ENCODE measurements at regions not wholly inside any gene's neighbourhood (a gene's known extent, or its start where the extent isn't known, plus 50 kb on each side); places are given as distances from the start of the nearest gene placed in this dataset.
A peak's percentile ranks its signal among the peaks of the same experiment; 100 is the strongest.
"Not testable (repeated sequence)": the region's sequence is repeated elsewhere in the genome, so short reads cannot be mapped to it uniquely, and the experiment has no call there.

DNA sequence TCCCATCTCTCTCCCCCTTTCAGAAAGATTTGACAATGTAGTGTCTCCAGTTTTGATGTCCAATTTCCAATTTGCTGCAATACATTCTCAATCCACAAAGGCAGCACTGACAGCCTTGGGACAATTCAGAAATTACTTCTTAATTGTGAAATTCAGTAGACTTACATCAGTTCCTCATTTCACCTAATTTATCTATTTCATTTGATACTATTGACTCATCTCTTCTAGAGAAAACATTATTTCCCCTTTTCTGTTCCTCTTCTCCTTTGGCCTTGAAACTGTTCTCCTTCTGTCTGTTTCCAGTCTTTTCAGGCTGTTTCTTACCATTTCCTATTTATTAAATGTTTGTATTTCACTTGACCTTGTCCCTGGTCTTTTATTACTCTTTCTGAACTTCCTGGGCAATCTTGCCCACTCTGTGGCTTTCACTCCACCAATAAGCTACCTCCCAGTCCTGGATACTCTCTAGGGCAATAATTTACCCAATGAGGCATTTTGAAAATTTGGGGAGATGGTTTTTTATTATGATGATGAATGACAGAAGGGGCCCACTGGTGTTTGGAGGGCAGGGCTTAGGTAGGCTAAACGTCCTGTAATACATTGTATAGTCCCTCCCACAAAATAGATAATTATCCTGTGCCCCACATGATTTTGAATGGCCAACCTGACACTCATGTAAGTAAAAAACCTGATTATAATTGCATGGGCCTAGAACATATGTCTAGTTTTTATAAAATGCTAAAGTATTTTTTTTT, 498.0 kb upstream of the BOD1L1 start:
- DNase-seq = no peak

DNA sequence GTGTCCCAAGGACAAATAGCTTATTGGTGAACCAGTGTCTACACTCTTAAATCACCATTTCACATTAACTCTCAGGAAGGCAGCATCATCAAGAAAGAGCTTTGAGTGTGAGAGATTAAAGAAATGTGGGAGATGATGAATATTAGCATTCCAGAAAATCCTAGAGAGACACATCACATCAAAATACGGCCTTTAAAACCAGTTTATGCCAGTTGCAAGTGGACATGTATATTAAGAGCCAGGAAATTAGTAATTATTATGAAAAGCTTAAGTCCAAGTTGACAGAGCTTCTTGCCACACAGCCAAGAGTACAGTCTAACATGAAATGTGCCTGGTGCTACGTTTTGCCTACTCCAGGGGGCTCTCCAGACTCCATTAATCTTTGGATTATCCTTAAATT, 503.0 kb upstream of the BOD1L1 start:
- DNase-seq = no peak

DNA sequence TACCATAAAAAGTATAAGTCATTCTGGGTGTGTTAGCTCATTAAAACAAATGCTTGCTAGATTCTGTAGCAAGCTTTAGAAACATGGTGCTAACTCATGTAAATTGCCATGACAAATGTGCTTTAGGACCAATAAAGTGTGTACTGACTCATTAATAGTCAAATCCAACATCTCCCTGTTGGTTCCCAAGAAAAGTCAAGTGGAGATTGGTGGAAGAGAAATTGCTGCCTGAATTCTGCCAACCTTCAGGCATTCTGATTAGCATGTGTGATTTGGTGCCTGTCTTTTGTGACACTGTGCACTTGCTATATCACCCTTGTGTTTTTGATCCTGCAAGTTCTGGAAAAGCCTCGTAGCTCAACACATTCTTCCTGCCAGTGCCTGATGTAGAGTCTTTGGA, 503.8 kb upstream of the BOD1L1 start:
- DNase-seq = no peak

DNA sequence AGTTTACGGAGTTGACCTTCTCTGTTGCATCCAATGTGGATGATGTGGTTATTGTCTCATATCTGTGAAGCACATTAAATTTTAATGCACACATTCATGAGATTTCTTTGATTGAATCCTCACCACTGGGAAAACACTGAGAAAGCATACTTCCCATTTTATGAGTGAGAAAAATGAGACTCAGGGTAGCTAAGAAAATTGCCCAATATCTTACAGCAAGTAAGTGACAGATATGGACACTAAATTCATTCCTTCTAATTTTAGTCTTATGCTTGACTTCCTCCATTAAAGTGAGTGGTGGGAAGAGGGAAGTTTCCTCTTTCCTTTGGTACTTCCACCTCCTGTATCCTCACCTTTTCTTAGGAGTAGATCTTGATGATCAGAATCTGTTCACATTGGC, 504.8 kb upstream of the BOD1L1 start:
- no peak for DNase-seq

DNA sequence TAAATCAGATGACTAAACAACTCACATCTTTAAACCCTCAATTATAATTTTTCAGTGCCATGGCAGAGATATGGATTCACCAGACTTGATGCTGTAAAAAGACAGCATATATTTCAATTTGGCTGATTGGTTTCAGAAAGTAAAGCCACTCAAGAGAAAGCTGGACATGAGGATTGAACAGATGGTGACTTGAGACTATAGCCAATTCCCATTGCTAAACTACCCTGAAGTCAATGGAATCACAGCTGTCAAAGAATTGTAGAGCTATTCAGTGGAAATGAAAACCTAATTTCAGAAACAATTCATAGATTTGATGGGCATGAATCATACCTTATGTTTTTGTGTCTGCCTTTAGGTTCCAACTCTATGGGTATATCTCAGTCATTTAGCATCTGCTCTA, 510.6 kb upstream of the BOD1L1 start:
- DNase-seq = peak in 1 of 2 experiments; percentile 75

DNA sequence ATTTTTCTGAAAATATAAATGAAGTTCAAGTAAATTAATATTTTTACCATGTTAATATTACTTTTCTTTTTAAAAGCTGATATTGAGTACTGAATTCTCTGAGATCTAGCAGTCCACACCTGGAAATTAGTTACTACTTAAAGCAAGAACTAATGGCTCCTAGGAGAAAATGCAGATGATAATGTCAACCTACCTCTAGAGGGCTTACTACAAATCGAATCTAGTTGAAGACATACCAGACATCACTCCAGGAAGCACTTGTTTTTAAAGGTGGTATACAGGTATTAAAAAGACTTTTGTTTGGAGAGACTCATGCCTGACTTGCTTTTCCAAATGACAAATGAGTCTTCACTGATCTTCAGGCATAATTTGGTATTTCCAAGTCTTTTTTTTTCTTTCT, 516.4 kb upstream of the BOD1L1 start:
- DNase-seq = no peak

DNA sequence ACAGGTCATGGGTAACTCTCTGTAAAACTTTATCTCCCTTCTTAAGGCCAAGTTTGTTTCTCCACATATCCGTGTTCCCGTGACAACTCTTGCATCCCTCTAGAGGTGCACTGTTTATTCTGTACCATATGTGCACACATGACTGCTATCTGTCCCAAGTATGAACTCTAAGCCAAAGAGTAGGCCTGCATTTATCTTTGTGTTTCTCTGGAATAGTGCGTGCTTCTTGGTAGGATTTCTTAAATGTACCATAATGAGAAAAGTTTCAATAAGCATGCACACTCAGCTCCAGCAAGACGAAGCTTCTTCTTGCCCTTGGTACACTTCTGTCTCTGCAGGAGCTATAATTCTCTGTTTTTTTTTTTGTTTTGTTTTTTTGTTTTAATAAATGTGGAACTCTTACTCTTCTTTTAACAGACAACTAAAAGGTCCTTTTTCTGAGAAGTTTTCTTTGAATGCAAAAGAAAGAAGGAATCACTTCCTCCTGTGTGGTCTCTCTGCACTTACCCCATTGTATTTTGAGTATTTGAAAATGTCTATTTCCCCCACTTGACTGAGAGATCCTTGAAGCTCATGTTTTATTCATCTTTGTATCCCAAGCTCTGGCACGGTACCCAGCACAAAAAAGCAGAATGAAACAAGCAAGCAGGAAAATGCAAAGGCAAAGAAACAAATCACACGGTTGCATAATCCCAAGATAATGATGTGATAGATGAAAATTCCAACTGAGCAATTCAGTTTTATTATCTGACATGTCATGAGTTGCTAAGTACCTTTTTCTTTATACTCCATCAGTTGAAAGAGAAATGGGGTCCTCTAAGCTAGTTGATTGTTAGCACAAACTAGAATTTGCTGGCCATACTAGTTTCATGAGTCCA, 521.9 kb upstream of the BOD1L1 start:
- DNase-seq = no peak

DNA sequence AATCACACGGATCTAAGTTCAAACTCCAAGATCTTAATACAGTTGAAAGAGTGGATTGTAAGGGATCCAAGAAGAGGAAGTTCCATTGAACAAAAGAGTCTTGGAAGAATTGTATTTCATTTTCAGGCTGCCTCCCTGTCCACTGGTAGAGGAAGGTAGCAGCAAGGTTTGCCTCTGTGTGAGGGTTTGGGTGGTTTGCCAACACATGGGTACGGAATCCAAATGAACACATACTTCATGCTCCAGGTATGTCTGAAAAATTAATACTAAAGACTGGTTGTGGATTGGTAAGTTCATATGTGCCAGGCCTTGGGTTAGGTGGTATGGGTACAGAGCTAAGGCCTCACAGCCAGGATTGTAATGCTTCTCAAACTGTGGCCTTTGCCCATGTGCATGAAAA, 523.6 kb upstream of the BOD1L1 start:
- no peak for DNase-seq

DNA sequence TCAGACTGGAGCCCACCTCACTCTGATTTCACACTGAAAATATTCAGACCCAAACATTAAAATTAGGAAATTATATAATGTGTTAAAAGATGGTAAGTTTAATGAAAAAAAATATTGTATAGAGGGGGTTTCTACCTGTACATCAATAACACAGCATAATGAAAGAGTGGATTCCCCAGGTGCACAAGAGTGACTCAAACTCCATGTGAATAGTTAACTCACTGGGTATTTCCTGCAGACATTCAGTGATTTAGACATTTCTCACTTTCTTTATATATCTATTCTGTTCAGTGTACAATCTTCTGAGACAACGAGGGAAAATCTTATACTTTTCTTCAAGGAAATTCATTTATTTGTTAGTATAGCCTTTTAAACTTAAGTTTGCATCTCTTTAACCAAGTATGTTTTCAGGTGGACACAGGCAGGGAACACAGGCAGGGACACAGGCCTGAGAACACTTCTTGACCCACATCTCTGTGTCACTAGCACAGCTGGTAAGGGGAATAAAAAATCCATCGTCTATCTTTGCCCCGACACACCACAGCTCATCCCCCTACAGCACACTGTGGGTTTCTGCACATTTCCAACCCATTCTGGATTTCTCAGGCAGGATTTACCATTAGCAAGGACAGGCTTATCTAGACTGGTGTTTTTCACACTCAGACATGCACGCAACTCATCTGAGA, 525.5 kb upstream of the BOD1L1 start:
- DNase-seq = no peak

DNA sequence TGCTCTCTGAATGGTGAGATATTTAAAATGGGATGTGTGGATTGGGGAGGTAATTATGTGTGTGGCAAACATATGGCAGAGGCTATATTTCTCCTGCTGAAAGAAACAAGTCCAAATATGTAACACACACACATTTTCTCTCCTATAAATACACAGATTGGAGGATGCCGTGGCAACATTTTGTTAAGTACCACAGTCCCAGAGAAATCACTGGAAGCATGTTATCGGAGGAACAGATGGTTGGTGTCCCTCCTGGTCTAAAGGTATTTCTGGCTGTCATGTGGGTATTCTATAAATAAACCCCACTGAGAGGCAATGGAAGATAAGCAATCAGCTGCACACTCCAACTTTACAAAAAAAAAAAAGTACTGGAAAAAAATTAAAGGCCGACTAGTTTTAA, 528.3 kb upstream of the BOD1L1 start:
- no peak for DNase-seq

DNA sequence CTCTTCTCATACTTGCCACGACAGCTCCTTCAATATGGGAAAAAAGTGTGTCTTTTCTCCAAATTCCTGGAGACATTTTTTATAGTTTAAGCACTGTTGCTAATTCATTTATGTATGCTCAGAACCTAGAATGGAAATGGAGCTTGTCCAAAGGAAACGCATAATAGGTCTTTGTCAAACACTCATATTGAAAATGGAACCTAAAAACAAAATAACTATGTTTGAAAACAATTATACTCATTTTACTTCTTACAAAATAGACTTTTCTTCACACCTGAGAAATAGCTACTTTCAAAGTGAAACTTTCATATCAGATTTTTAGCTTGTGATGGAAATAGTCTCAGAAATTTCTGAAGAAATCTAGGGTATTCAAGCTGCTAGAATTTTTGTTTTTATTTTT, 529.7 kb upstream of the BOD1L1 start:
- DNase-seq = no peak

DNA sequence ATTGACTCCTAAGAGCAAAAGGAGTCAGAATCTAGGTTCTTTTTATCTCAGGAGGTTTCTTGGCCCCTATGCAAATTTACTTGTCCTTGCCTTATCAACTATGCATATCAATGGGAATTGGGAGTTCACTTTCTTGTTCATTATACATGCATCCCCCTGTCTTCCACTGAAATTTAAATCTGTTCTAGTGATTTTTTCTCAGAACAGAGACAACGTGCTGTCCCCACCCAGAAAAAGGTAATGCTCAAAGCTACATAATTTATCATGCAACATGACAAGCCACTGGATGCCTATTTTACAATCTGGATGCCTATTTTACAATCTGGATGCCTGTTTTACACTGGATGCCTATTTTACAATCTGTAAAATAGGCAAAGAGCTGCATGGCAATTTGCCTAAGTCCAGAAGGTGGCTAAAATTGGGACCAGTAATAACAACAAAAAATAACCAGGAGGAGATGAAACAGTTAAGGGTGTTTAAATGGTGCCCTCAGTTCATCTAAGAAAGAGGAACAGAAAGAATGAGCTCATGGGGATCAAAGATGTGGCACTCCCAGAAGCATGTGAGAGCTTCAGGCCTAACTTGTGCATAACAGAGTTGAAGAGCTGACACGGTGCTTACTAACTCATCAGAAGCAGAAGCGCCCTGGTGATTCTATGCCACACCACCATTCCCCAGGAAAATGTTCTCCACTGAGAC, 537.8 kb upstream of the BOD1L1 start:
- DNase-seq = no peak

DNA sequence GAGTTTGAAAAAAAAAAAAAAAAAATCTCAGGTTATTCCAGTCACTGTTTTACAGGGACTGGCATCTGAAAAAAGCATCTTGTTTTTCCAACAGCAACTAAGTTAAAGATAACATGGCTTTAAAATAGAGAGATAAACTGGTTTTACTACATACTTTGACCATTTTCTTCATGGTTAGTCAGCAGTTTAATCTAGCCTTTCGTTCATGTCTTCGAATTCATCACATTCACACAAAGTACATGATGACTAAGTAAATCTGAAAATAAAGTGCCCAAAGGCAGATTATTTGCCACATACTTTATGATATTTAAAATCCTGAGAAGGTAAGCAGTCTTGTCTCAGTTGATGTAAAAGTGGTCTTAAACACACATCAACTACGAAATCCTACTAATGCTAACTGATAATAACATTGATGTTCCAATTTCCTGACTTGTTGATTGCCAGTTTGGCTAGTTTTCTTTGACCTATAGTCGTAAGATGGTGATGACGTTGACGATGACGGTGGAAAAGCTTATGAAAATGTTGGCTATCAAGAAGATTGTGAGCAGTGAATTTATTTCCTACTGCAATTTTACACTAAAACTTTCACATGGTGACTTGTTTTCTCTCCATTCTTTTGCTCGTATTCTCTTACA, 540.5 kb upstream of the BOD1L1 start:
- DNase-seq = no peak

DNA sequence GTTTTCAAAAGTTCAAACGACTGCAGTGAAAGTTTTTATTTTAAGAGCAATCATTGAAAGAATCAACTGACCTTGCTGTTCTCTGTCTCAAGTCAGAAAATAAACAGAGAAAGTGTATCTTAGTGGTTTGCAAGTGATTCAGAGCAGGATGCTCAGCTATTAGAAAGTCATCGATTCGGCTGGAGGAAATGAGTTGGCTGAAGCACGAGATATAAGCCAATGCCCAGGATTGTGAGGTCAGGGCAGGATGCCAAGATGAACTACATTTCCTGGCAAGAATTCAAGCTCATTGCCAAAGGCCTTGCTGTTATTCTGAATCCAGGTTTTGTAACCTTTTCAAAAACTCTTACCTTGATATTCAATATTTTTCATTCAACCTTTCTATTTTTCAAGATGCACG, 541.4 kb upstream of the BOD1L1 start:
- DNase-seq = peak; percentile 34 to 77

DNA sequence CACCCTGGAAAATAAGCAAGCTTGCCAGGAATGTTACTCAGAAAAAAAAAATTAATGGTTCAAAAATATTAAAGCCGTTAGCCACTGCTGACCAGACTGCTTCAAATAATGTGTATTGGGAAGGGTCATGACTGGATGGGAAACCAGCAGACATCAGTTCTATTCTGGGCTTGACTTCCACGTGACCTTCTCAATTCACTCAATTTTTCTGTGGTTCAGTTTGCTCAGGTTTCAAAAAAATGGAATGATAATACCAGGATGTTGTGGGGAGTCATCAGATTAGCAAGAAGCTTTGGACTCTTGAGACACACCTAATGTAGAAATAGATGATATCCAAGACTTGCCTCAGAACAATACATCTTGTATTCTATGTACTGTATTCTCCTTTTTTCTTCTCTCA, 541.9 kb upstream of the BOD1L1 start:
- no peak for DNase-seq

DNA sequence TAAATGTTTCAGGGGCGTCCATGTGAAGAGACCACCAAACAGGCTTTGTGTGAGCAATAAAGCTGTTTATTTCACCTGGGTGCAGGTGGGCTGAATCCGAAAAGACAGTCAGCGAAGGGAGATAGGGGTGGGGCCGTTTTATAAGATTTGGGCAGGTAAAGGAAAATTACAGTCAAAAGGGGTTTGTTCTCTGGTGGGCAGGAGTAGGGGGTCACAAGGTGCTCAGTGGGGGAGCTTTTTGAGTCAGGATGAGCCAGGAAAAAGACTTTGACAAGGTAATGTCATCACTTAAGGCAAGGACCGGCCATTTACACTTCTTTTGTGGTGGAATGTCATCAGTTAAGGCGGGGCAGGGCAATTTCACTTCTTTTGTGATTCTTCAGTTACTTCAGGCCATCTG, 542.4 kb upstream of the BOD1L1 start:
- not testable (repeated sequence) for DNase-seq

DNA sequence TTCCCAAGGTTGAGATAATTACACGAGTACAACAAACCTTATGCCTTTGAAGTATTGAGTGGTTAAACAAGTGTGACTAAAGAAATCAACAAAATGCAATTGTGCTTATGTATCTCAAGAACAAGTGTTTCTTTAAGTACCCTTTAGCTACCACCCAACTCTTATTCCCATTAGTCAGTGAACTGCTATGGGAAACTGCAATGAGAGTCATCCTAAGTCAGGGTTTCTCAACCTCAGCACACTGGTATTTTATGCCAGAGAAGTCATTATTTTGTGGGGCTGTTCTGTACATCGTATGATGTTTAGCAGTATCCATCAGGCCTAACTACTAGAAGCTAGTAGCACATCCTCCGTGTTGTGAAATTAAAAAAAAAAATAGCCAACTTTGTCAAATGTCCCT, 549.1 kb upstream of the BOD1L1 start:
- no peak for DNase-seq

DNA sequence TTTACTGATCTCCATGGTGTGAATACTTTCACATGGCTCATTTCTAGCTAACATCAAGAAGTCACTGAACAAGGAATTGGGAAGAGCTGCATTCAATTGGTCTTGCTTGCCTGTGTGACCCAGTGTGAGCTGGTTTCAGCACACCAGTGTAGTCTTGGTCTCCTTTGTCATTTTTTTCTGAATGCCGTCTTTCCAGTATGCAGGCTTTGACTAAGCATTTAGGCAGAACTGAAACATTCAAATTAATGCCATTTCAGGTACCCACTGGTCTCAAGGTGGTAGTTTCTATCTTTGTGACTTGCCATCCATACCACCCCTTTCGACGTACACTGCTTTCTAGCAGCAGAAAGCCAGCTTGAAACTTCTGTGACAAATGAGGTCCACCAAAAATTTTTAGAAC, 550.5 kb upstream of the BOD1L1 start:
- no peak for DNase-seq

DNA sequence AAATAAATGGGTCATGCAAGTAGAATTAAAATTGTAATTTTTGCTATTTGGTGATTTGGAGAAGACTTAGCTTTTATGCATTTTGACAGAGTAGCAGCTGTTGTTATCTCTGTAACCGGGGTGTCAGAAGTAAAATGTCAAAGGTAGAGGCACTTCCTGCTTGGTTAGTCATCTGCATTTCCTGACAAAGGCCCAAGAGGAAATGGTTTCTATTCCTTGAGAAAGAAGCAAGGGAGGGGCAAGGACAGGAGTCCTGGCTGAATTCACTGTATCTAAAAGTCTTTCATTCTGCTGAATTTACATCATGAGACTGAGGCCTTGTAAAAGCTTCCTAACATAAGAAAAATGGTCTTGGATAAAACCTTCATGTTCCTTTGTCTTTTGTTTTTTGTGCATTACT, 550.9 kb upstream of the BOD1L1 start:
- DNase-seq = no peak

DNA sequence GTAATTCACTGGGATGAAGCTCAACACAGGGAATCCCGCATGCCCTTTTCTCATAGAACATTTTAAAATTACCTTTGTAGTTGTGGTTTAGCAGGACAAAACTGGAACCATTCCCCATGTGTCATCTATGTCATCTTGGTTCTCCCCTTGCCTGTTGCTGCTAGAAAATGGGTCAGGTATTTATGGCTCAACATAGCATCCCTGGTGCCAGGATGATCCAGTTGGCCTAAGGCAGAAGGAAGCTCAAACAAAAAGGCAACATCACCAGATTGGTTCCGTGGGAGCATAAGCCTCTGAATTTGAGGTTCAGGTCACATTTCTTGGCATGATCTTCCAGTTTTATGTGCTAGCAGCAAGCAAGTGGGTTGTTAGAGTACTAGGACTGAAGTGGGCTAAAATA, 552.6 kb upstream of the BOD1L1 start:
- DNase-seq = no peak

DNA sequence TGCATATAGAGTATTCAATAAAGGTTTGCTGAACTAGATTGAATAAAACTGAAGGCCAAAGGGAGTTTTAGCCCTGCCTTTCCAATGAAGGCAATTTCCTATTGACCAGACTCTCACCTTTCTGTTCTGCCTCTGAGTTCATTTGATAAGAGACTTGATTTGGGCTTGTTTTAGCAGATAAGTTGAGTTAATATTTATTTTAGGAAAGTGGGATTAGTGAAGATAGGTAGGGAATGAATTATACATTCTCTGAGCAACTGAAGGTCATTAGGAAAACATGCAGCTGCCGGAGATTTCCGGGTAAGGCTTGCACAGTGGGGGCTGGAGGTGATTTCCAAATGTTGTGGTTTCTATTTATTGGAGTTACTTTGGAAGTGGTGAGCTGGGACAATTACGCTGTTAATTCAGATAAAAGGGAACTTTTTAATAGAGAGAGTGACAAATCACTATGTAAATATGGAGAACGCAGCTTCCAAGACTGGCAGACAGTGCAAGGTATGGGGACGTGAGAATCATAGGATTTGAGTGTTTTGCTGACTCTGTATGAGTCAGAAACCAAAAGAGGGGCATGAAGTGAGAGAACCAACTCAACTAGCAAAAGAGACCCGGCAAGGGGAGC, 553.6 kb upstream of the BOD1L1 start:
- no peak for DNase-seq

DNA sequence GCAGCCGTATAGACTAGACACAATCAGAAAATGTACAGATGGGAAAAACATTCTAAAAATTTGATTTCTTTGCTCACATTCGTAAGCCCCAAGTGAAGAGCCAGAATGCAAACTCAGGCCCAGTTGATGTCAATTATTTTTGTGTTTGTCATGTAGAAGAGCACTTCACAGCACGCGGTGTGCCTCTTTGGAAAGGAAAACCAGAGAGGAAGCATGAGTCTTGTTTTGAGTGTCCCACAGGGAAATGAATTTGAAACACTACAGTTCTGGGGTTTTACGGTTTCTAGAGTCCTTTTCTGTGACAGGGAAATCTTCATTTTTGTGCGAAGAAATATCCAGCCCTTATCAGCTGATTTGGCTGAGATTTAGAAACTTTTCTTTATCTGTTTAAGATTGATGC, 554.6 kb upstream of the BOD1L1 start:
- no peak for DNase-seq
